SKM-1 treated with dmso at 0.1 percent for 144 hours (cell line): ENCODE measurements at regions not wholly inside any gene's neighbourhood (a gene's known extent, or its start where the extent isn't known, plus 50 kb on each side); places are given as distances from the start of the nearest gene placed in this dataset.
"Not testable (repeated sequence)": the region's sequence is repeated elsewhere in the genome, so short reads cannot be mapped to it uniquely, and the experiment has no call there.

Experiments
- DNase-seq: peaks from one replicate; lab custom pipeline; 2025; ENCODE audit not compliant: unreplicated experiment; lab: John Stamatoyannopoulos, UW

DNA sequence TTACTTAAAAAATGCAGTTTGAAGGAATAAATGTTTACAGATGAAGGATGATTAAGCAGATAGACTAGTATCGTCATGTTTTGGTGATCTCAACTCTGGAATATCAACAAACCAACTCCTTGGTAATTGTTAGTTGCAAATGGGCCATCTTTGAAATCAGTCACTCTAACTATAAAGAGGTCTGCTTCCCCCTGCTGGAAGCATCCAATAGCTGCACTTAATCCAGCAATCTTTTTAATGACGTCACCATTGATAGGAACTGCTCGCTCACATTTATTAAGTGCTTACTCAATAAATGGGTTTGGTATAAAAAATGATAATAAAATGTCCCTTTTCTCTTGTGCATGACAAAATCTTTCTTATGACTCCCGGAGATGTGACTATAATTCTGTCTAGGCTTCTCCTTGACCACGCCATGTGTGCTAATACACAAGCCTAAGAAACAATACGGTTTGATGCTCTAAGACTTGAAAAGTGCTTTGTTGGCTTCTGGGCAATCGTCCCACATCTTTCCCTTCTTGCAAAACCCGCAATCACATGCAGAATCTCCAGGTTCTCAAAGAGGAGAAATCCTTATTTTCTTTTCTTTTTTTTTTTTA is 227.6 kb upstream of the POU1F1 start:
- peak; percentile 38 for DNase-seq

DNA sequence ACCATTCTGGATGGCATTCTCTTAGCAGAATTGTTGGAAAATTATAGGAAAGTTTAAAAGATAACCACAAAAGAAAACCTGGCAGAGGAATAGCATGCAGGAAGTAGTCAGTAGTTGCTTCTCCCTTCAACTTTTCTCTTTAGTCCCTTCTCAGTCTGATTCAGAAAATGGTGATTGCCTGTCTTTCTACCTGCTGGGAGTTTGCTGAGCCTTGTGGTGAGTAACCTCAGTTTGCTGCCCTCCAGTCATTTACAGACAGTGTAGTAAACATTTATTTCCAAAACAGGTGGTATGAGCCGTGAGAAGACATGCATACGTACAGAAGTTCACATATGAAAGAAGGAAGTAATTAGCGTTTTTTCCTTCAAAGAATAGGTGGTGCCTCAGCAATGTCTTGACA is 224.7 kb upstream of the POU1F1 start:
- no peak for DNase-seq

DNA sequence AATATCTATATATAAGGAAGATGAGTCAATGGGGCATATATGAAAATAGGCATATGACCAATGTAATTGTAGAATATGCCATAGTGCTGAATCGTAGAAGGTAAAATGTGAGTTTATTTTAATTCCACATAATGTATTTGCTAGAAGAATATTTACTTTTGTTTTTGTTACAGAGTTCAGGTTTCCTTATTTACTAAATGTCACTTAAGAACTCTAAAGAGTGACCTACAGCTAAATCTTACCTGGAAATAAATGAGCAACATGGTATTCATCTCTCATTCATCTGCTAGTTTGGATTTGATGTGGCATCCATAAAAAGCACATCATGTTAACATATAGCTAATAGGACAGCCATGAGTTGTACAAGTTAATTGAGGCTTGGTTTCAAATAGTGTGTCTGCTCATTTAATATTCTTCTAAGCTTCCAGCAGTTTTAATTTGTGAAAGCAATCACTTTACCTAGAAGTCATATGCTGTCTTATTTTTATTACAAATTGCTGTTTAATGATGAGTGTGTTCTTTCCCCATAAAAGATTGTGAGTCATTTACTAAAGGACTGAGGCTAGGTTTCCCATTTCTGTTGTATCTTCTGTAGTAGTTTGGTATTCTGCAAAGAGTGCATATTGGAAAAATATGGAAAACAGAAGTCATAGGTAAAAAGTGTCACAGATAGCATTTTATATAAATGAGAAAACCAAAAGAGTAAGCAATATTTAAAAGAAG is 222.1 kb upstream of the POU1F1 start:
- DNase-seq, result no peak

DNA sequence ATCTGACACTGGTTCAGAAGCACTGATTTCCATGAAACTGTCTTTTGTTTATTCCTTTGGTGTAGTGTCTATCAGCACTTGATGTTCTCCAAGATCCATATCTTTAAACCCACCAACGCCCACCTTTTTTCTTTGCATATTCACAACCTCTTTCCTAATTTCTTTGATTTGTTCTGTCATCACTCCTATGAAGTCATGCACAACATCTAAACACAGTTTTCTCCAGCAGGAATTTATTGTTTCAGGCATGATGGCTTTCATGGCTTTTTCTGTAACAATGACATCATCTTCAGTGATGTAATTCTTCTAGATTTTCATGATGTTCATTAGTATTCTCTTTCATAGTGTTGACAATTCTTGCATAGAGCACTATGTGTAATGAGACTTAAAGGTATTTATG is 219.6 kb upstream of the POU1F1 start:
- no peak for DNase-seq

DNA sequence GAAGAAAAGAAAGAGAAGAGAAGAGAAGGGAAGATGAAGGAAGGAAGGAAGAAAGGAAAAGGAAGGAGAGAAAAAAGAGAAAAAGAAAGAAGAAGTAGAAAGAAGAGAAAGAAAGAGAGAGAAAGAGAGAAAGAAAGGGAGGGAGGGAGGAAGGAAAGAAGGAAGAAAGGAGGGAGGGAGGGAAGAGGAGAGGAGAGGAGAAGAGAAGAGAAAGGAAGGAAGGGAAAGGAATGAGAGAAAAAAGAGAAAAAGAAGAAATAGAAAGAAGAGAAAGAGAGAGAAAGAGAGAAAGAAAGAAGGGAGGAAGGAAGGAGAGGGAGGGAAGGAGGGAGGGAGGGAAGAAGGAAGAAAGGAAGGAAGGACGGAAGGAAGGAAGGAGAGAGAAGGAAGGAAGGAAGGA is 217.9 kb upstream of the POU1F1 start:
- no peak for DNase-seq

DNA sequence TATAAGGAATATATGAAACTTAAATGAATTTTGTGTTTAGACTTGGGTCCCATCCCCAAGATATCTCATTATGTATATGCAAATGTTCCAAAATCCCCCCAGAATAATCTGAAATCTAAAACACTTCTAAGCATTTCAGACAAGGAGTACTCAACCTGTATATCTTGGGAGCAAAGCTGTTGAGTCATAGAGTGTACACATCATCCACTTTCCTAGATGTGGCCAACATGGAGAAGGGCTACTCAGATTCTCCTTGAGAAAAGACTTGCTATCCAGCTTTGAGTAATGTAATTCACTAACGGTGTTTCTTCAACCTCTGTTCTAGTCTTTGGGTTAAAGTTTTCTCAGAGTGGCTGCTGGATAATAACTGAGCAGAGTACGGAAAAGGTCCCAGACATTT is 215.5 kb upstream of the POU1F1 start:
- DNase-seq, result no peak

DNA sequence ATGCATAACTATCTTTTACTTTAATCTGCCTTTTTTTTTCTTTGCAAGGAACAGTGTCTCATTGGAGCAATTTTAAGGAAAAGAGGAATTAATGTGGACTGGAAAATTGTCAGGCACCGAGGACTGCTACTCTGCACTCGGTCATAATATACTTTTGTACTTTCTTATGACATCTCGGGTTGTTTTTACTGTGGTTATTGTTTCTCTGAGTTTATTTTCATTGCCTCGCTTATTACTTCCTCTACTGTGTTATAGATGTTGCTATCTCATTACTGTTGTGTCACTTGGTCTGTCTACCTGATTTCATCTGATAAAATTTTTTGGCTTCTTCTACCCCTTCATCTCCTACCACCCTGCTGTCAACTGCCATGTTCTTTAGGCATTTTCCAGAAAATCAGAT is 213.5 kb upstream of the POU1F1 start:
- no peak for DNase-seq

DNA sequence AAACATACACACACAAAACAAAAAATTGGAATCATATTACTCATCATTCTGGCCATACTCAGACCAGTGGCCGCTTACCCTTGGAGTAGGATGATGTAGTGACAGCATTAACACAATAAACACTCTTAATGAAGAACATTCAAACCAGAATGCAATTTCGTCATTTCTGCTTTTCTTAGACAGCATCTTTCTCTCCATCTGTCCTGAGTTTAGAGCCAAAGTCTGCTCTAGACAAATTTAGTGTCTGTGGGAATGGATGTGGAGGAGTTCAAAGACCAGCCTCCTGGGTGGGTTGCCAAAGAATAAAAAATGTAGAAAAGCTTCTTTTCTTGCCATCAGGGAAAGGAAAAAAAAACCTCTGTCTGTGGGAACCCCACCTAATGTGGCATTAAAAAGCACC is 212.4 kb upstream of the POU1F1 start:
- DNase-seq, result no peak

DNA sequence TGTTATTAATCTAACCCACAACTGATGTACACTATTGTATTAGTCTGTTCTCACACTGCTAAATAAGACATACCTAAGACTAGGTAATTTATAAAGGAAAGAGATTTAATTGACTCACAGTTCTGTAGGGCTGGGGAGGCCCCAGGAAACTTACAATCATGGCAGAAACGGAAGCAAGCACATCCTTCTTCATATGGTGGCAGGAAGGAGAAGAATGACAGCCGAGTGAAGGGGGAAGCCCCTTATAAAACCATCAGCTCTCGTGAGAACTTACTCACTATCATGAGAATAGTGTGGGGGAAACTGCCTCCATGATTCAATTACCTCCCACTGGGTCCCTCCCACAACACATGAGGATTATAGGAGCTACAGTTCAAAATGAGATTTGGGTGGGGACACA is 210.3 kb upstream of the POU1F1 start:
- not testable (repeated sequence) for DNase-seq

DNA sequence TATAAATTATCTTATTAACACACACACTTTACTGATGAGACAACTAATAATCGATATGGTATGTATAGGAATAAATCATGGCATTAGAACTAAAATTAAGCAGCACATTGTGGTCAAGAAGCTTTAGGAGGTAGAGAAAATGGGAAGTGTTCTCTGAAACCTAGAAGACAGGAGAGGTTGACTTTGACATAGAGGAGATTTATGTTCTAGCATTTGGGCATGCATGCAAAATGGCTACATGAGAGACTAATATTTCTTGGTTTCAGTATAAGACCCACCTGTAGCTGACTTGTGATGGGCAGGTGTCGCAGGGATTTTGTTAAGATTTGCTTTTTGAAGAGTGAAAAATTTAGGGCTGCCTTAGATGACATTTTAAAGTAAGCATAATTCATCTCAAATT is 209.7 kb upstream of the POU1F1 start:
- no peak for DNase-seq

DNA sequence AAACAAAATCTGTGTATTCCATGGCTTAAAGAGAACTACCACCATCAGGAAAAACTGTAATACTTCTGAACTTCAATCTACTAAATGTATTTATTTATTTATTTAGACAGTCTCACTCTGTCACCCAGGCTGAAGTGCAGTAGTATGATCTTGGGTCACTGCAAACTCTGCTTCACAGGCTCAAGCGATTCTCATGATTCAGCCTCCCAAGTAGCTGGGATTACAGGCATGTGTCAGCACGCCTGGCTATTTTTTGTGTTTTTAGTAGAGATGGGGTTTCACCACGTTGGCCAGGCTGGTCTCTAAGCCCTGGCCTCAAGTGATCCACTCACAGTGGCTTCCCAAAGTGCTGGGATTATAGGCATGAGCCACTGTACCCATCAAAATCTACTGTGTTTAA is 202.3 kb upstream of the POU1F1 start:
- DNase-seq, result no peak

DNA sequence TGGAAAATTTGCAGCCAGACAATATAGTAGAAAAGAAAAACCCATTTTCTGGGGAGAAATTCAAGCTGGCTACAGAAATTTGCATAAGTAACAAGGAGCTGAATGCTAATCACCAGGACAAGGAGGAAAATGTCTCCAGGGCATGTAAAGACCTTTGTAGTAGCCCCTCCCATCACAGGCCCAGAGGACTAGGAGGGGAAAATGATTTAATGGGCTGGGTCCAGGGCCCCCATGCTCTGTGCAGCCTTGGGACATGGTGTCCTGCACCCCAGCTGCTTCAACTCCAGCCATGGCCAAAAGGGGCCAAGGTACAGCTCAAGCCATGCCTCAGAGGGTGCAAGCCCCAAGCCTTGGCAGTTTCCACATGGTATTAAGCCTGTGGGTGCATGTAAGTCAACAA is 197.6 kb upstream of the POU1F1 start:
- no peak for DNase-seq

DNA sequence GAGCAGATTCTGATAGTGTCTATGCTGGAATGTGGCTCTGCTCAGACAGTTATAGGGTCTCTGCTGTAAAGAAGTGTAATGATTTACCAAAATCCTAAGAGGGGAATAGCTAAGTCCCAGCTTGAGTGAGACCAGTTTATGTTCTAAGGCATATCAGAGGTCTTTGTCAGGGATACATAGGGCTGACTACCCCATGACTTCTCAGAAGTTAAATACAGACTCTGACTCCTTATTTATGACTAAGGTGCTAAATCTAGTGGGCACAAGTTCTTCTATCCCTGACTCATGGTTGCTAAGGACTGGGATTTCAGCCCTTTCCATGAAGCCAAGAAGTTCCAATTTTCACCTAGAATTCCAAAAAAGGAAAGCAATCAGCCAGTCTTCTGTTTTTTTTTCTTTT is 192.6 kb upstream of the POU1F1 start:
- DNase-seq, result no peak

DNA sequence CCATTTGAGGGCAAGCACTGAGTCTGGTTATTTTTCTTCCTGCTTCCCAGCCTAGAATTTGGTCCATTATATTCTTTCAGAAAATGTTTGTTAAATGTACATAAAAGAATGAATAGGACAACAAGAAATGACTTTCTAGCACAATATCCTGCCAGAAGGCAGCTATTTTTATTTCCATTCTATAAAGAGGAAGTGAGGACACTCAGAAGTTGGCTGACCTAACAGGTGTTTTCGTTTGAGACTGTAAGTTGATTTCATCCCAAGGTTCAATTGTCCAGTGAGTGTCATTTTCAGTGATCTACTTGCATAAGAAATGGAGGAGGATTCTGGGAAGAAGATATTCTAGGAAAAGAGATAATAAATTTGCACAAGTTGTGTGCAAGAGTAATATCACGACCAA is 191.9 kb upstream of the POU1F1 start:
- DNase-seq, result no peak

DNA sequence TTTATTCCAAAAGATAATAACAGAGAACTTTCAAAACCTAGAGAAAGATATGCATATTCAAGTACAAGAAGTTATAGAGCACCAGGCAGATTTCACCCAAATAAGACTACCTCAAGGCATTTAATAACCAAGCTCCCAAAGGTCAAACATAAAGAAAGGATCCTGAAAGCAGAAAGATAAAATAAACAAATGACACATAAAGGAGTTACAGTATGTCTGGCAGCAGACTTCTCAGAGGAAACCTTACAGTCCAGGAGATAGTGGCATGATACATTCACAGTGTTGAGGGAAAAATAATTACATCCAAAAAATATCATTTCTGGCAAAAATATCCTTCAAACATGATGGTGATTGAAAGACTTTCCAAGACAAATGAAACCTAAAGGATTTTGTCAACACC is 185.8 kb upstream of the POU1F1 start:
- DNase-seq, result no peak

DNA sequence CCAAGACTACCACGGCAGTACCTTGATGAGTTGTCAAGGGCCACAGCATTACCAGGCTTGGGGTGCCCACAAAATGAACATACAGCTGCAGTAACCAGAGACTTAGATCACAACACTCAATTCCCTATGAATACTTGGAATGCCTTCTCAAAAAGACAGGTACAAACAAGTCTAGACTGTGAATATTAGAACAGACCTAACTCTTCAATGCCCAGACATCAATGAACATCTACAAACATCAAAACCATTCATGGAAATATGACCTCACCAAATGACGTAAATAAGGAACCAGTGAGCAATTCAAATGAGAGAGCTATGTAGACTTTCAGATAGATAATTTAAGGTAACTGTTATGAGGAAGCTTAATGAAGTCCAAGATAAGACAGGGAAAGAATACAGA is 185.1 kb upstream of the POU1F1 start:
- DNase-seq, result no peak

DNA sequence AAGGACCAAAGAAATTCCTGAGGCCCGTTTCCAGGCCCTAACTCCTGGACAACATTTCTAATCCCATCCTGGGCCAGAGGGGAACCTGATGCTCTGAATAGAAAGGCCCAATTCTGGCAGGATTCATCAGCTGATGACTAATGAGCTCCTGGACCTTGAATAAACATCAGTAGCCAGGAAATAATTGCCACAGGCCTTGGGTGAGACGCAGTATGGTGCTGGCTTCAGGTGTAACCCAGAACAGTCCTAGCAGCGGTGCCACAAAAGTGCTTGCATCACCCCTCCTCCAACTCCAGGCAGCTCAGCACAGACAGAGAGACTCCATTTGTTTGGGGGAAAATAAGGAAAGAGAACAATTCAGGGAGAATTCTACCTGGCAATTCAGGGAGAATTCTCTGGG is 184.7 kb upstream of the POU1F1 start:
- no peak for DNase-seq

DNA sequence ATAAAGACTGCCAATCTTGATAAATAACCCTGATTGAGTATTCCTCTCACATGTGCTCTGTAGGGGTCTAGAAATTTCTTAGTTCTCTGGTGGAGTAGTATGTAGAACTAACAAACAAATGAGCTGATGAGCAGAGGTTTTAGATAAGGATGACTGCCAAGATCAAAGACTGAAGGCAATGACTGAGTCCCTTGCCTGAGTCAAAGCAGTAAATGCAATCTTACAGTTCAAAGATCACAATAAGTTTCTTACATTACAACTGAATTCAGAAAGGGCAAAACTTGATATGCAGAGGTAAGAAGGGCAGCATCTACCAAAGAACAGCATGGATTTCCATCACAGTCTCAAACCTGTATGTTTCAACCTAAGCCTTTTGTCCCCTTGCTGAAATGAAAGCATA is 172.2 kb upstream of the POU1F1 start:
- no peak for DNase-seq

DNA sequence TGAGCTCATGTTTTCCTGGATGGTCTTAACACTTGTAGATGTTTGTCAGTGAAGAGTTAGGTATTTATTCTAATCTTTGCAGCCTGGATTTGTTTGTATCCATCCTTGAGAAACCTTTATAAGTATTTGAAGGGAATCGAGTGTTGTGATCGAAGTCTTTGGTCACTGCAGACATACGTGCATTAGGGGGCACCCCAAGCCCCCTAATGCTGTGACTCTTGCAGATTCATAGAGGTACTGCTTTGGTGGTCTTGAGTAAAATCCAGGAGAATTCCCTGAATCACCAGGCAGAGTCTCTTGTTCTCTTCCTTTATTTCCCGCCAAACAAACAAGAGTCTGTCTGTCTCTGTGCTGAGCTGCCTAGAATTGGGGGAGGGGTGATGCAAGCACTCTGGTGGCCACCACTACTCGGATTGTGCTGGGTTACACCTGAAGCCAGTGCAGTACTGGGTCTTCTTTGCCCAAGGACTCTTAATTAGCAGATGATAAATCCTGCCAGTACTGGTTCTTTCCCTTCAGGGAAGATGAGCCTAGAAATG is 170.5 kb upstream of the POU1F1 start:
- no peak for DNase-seq

DNA sequence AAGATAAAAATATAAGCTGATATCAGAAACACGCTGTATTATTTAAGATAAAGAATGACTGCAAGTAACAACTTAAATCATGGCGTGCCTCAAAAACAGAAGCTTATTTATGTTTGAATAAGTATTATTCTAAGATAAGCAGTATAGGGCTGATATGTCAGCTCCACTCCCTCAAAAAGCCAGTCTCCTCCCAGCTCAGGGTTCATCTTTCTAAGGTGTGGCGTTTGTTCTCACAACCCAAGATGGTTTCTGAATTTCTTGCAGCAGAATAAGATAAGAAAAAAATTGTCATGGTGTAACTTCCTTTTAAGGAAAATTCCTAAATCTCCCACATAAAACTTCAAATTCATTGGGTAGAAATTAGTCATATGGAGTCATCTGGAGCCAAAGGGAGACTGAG is 166.1 kb upstream of the POU1F1 start:
- DNase-seq, result no peak

DNA sequence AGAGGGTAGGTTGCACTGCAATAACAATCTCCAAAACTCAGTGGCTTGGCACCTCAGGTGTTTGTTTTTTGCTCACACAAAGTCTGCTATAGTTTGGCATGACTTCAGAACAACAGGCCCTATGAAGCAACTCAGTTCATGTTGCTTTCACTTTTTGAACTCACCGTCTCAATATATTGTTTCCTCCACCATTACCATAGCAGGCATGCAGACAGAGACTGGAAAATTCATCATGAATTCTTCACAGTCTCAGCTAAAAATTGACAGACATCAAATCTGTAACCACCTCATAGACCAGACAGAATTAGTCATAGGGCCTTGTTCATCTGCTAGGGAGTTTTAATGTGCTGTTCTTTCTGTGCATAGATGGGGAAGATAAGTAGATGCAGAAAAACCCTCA is 161.4 kb upstream of the POU1F1 start:
- DNase-seq, result no peak

DNA sequence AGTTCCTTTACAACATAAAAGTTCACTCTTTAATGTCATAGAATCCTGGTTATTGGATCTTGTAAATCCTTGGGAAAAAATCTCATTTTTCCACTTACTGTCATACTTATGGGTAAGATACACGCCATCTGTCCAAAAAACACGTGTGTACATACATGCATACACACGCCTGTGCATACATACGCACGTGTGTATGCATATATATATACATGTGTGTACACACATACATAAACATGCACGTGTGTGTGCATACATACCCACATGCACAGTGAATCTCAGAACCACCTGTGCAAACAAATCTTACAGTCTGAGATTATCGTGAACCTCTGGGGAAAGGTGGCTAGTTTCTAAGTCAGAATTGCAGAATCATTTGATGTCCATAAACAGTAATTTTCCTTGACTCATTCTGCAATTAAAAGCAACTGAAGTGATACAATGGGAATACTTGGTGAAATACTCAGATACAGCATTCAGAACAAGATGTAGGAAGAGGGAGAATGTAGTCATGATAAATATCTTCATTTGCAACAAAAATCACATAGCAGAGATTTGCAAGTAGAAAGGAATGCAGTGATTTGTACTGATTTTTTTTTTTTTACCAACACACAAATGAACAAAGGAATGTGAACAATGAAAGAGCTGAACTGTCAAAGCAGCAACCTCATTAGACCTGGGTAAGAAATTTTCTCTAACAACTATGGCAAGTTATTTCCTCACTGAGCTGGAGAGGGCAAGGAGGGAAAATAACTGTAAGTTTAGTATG is 160.6 kb upstream of the POU1F1 start:
- no peak for DNase-seq
